H9 (cell line): ENCODE measurements at regions not wholly inside any gene's neighbourhood (a gene's known extent, or its start where the extent isn't known, plus 50 kb on each side); places are given as distances from the start of the nearest gene placed in this dataset.

ENCODE experiments used
- DNase-seq: peaks from one replicate; pipeline ENCODE4 v3.0.0-alpha.2; 2017
- H2AFZ ChIP-seq: one replicate; pipeline ENCODE4 v1.6.1; 2013; ENCODE audit warnings: mild to moderate bottlenecking, low read length, control low read depth, moderate library complexity
- H2AK5ac ChIP-seq: 2 replicates; pipeline ENCODE4 v1.6.1; 2013; ENCODE audit warnings: low read length, control low read depth, mixed read lengths; ENCODE audit not compliant: insufficient read length
- H2BK120ac ChIP-seq: one replicate; pipeline ENCODE4 v1.6.1; 2013; ENCODE audit warnings: low read depth, mild to moderate bottlenecking, low read length, control low read depth, inconsistent platforms; ENCODE audit not compliant: poor library complexity, severe bottlenecking
- H2BK12ac ChIP-seq: 2 replicates; pipeline ENCODE4 v1.6.1; 2013; ENCODE audit warnings: low read length, control low read depth, mixed read lengths, low read depth; ENCODE audit not compliant: insufficient read length
- H2BK15ac ChIP-seq: 2 replicates; pipeline ENCODE4 v1.6.1; 2013; ENCODE audit warnings: low read depth, low read length, control low read depth
- H2BK20ac ChIP-seq: one replicate; pipeline ENCODE4 v1.6.1; 2013; ENCODE audit warnings: low read depth, mild to moderate bottlenecking, low read length, control low read depth, inconsistent platforms; ENCODE audit not compliant: poor library complexity, severe bottlenecking
- H2BK5ac ChIP-seq: 2 replicates; pipeline ENCODE4 v1.6.1; 2013; ENCODE audit warnings: low read length, control low read depth, mixed read lengths; ENCODE audit not compliant: insufficient read length
- H3K14ac ChIP-seq: 2 replicates; pipeline ENCODE4 v1.6.1; 2013; ENCODE audit warnings: low read length, control low read depth; ENCODE audit not compliant: insufficient read depth
- H3K18ac ChIP-seq: 2 replicates; pipeline ENCODE4 v1.6.1; 2013; ENCODE audit warnings: low read depth, mild to moderate bottlenecking, mixed read lengths, low read length, control low read depth; ENCODE audit not compliant: insufficient read length
- H3K23ac ChIP-seq: 2 replicates; pipeline ENCODE4 v1.6.1; 2013; ENCODE audit warnings: low read length, control low read depth, mixed read lengths, low read depth; ENCODE audit not compliant: insufficient read length
- H3K23me2 ChIP-seq: 2 replicates; pipeline ENCODE4 v1.6.1; 2013; ENCODE audit warnings: low read depth, mild to moderate bottlenecking, mixed read lengths, low read length, control low read depth; ENCODE audit not compliant: insufficient read length, poor library complexity, severe bottlenecking
- H3K27ac ChIP-seq: 2 replicates; pipeline ENCODE4 v1.5.1; 2013; ENCODE audit warnings: low read length, control low read depth, mixed read lengths, low read depth; ENCODE audit not compliant: insufficient read length
- H3K27me3 ChIP-seq: 2 replicates; pipeline ENCODE4 v1.6.1; 2013; ENCODE audit warnings: low read length, control low read depth, inconsistent platforms; ENCODE audit not compliant: insufficient read depth
- H3K4ac ChIP-seq: 2 replicates; pipeline ENCODE4 v1.6.1; 2013; ENCODE audit warnings: low read depth, mild to moderate bottlenecking, control low read depth, inconsistent platforms, low read length, moderate library complexity
- H3K4me1 ChIP-seq: 2 replicates; pipeline ENCODE4 v1.6.1; 2013; ENCODE audit warnings: low read length, control low read depth, inconsistent platforms; ENCODE audit not compliant: insufficient read depth
- H3K4me2 ChIP-seq: 2 replicates; pipeline ENCODE4 v1.6.1; 2013; ENCODE audit warnings: low read length, control low read depth, mixed read lengths; ENCODE audit not compliant: insufficient read length, insufficient read depth
- H3K56ac ChIP-seq: 2 replicates; pipeline ENCODE4 v1.6.1; 2013; ENCODE audit warnings: low read depth, mild to moderate bottlenecking, mixed read lengths, low read length, control low read depth; ENCODE audit not compliant: insufficient read length
- H3K79me1 ChIP-seq: 2 replicates; pipeline ENCODE4 v1.6.1; 2013; ENCODE audit warnings: low read depth, mild to moderate bottlenecking, moderate library complexity, low read length, control low read depth, inconsistent platforms; ENCODE audit not compliant: insufficient read depth, poor library complexity, severe bottlenecking
- H3K79me2 ChIP-seq: 2 replicates; pipeline ENCODE4 v1.6.1; 2013; ENCODE audit warnings: low read length, control low read depth, inconsistent platforms; ENCODE audit not compliant: insufficient read depth
- H3K9ac ChIP-seq: 2 replicates; pipeline ENCODE4 v1.6.1; 2013; ENCODE audit warnings: low read length, control low read depth, mixed read lengths; ENCODE audit not compliant: insufficient read length; ENCODE audit errors: extremely low read depth
- H3K9me3 ChIP-seq: one replicate; pipeline ENCODE4 v1.6.1; 2013; ENCODE audit warnings: low read depth, low read length, inconsistent platforms; ENCODE audit not compliant: control insufficient read depth
- H3T11ph ChIP-seq: one replicate; pipeline ENCODE4 v1.6.1; 2013; ENCODE audit warnings: mild to moderate bottlenecking, low read length, control low read depth, inconsistent platforms
- H4K20me1 ChIP-seq: one replicate; pipeline ENCODE4 v1.6.1; 2013; ENCODE audit not compliant: control insufficient read depth, insufficient read length, insufficient read depth
- H4K5ac ChIP-seq: 2 replicates; pipeline ENCODE4 v1.6.1; 2013; ENCODE audit warnings: low read depth, mild to moderate bottlenecking, mixed read lengths, low read length, control low read depth; ENCODE audit not compliant: insufficient read length
- H4K8ac ChIP-seq: replicated peaks from 2 replicates; pipeline ENCODE4 v1.6.1; 2013; ENCODE audit warnings: low read length, control low read depth, mixed read lengths, low read depth; ENCODE audit not compliant: insufficient read length
- H4K91ac ChIP-seq: 2 replicates; pipeline ENCODE4 v1.6.1; 2013; ENCODE audit warnings: low read depth, mild to moderate bottlenecking, moderate library complexity, mixed read lengths, low read length, control low read depth; ENCODE audit not compliant: insufficient read length
- H3K27ac Mint-ChIP-seq, 3 experiments: 2 replicates in 2 of 3; 3 replicates in 1 of 3; pipeline ENCODE4 v1.8.0; 2020 to 2021; ENCODE audit warnings: mixed read lengths in 3 of 3, mild to moderate bottlenecking in 1 of 3, moderate library complexity in 1 of 3
- H3K27me3 Mint-ChIP-seq: 2 replicates; pipeline ENCODE4 v1.8.0; 2021; ENCODE audit warnings: low read depth, mild to moderate bottlenecking, moderate library complexity, mixed read lengths
- H3K36me3 Mint-ChIP-seq, 3 experiments: 2 replicates in 2 of 3; 3 replicates in 1 of 3; pipeline ENCODE4 v1.8.0; 2020 to 2021; ENCODE audit warnings: low read depth in 3 of 3, mixed read lengths in 3 of 3; ENCODE audit not compliant: insufficient read depth in 1 of 3
- H3K4me1 Mint-ChIP-seq, 2 experiments: 2 replicates each; pipeline ENCODE4 v1.8.0; 2020; ENCODE audit warnings: mixed read lengths in 2 of 2
- H3K4me3 Mint-ChIP-seq, 2 experiments: 2 replicates in 1 of 2; 3 replicates in 1 of 2; pipeline ENCODE4 v1.8.0; 2020 to 2021; ENCODE audit warnings: mild to moderate bottlenecking in 2 of 2, mixed read lengths in 2 of 2, moderate library complexity in 1 of 2
- H3K9me3 Mint-ChIP-seq, 2 experiments: 2 replicates in 1 of 2; 3 replicates in 1 of 2; pipeline ENCODE4 v1.8.0; 2020; ENCODE audit warnings: mild to moderate bottlenecking in 2 of 2, mixed read lengths in 2 of 2, moderate library complexity in 1 of 2
- CTCF ChIP-seq: fragments of 200-600 bp; sonication (generic); conservative IDR thresholded peaks from 3 replicates; pipeline ENCODE4 v1.8.0; 2021; ENCODE audit warnings: antibody characterized with exemption, mild to moderate bottlenecking
- WGBS: extraction: QIAGEN DNeasy Blood & Tissue Kit; methylation state at CpG from one replicate; pipeline ENCODE4 v1.1.7; 2013; ENCODE audit warnings: missing lambda C conversion rate, low lambda C conversion rate, mixed read lengths; ENCODE audit not compliant: insufficient read length; ENCODE audit errors: extremely low coverage; 5-methylcytosine and 5-hydroxymethylcytosine counted together

- no CpG with 5 or more reads among the region's 9 CpGs for WGBS
Measured at GRCh38 chr2:121919803-121920202, 164.4 kb downstream of the TSN start.

More at GRCh38 chr2:121919803-121920202, 164.4 kb downstream of the TSN start:
- H3K79me2 ChIP-seq = no peaks in the 10 kb centered on the region
- no peak for TF ChIP-seq CTCF
- H4K5ac ChIP-seq = no peak overlapping the region
- Mint-ChIP-seq H3K27me3 (no peaks in the 10 kb centered on the region), H3K9me3 (no peaks in the 10 kb centered on the region), H3K4me3 (no peak overlapping the region), H3K4me1 (no peaks in the 10 kb centered on the region), H3K36me3 (no peaks in the 10 kb centered on the region), H3K27ac (no peak overlapping the region; a peak in 1 of 7 replicates)
- no peak overlapping the region for H3K18ac ChIP-seq
- no peak overlapping the region for H3K4me2 ChIP-seq
- no peak overlapping the region for H2BK20ac ChIP-seq
- no peak overlapping the region for H4K8ac ChIP-seq
- H2AFZ ChIP-seq = no peak overlapping the region
- no peak overlapping the region for H4K91ac ChIP-seq
- no peaks in the 10 kb centered on the region for H3K23me2 ChIP-seq
- no peaks in the 10 kb centered on the region for H3K9me3 ChIP-seq
- H2BK12ac ChIP-seq = no peak overlapping the region
- no peak overlapping the region for H3K9ac ChIP-seq
- no peak overlapping the region for H2AK5ac ChIP-seq
- no peak overlapping the region for H2BK15ac ChIP-seq
- no peak overlapping the region for H3K4ac ChIP-seq
- H3K56ac ChIP-seq = no peak overlapping the region
- H2BK5ac ChIP-seq = no peak overlapping the region
- H4K20me1 ChIP-seq = no peaks in the 10 kb centered on the region
- H3K27me3 ChIP-seq = no peaks in the 10 kb centered on the region
- no peak overlapping the region; the same call in 1 of the 2 replicates for H3K14ac ChIP-seq
- H3K79me1 ChIP-seq = no peaks in the 10 kb centered on the region
- no peak overlapping the region for H3T11ph ChIP-seq
- H3K23ac ChIP-seq = no peak overlapping the region
- DNase-seq = no peak
- H3K4me1 ChIP-seq = no peaks in the 10 kb centered on the region
- H2BK120ac ChIP-seq = no peak overlapping the region
- no peak overlapping the region for H3K27ac ChIP-seq
